GM21576 (cell line): ENCODE measurements at regions not wholly inside any gene's neighbourhood (a gene's known extent, or its start where the extent isn't known, plus 50 kb on each side); places are given as distances from the start of the nearest gene placed in this dataset.
"Not testable (repeated sequence)": the region's sequence is repeated elsewhere in the genome, so short reads cannot be mapped to it uniquely, and the experiment has no call there.

Source experiments
- ATAC-seq: cut with Tn5 transposase; IDR thresholded peaks from one replicate; pipeline ENCODE4 v1.9.1; 2021; ENCODE audit warnings: mild to moderate bottlenecking, moderate library complexity; ENCODE audit not compliant: unreplicated experiment

GRCh38 chr10:44564361-44564760, 179.5 kb upstream of the CXCL12 start:
- ATAC-seq = no peak

GRCh38 chr10:44564790-44565189, 179.9 kb upstream of the CXCL12 start:
- no peak for ATAC-seq

- no peak for ATAC-seq
Observed at GRCh38 chr10:44566786-44567185, 181.9 kb upstream of the CXCL12 start.

GRCh38 chr10:44567471-44567870, 182.6 kb upstream of the CXCL12 start:
- no peak for ATAC-seq

GRCh38 chr10:44569193-44570091, 184.5 kb upstream of the CXCL12 start:
- ATAC-seq = no peak

- no peak for ATAC-seq
Observed at GRCh38 chr10:44571701-44572100, 186.8 kb upstream of the CXCL12 start.

- ATAC-seq = no peak
Observed at GRCh38 chr10:44572146-44572545, 187.2 kb upstream of the CXCL12 start.

GRCh38 chr10:44573821-44574220, 188.9 kb upstream of the CXCL12 start:
- ATAC-seq = no peak

GRCh38 chr10:44574596-44575480, 189.9 kb upstream of the CXCL12 start:
- no peak for ATAC-seq

- no peak for ATAC-seq
Observed at GRCh38 chr10:44575601-44576380, 190.9 kb upstream of the CXCL12 start.

- ATAC-seq = no peak
Observed at GRCh38 chr10:44576702-44577191, 191.8 kb upstream of the CXCL12 start.

- no peak for ATAC-seq
Observed at GRCh38 chr10:44577533-44577932, 192.6 kb upstream of the CXCL12 start.

- ATAC-seq = no peak
Observed at GRCh38 chr10:44578271-44578670, 193.4 kb upstream of the CXCL12 start.

- ATAC-seq = not testable (repeated sequence)
Observed at GRCh38 chr10:44578963-44579362, 194.1 kb upstream of the CXCL12 start.

GRCh38 chr10:44581996-44582395, 197.1 kb upstream of the CXCL12 start:
- no peak for ATAC-seq

- ATAC-seq = no peak
Observed at GRCh38 chr10:44587488-44588318, 202.8 kb upstream of the CXCL12 start.

GRCh38 chr10:44589181-44589943, 204.5 kb upstream of the CXCL12 start:
- ATAC-seq = no peak

- no peak for ATAC-seq
Observed at GRCh38 chr10:44589944-44590449, 205.1 kb upstream of the CXCL12 start.

- ATAC-seq = no peak
Observed at GRCh38 chr10:44591911-44592310, 207.0 kb upstream of the CXCL12 start.
